ENCODE measurements at regions not wholly inside any gene's neighbourhood (a gene's known extent, or its start where the extent isn't known, plus 50 kb on each side); places are given as distances from the start of the nearest gene placed in this dataset.

- no peaks in the 10 kb centered on the region for H3K27me3 ChIP-seq (replicated peaks in 1 of 2; ENCODE audit: control insufficient read depth in 2 of 2, insufficient read depth in 2 of 2, low read length in 1 of 2)
- H3K9me3 ChIP-seq (replicated peaks; ENCODE audit: control insufficient read depth, insufficient read depth, low read length), result no peaks in the 10 kb centered on the region
- H2AFZ ChIP-seq (ENCODE audit: control insufficient read depth, low read depth, low read length), result no peak overlapping the region
- H3K4me3 ChIP-seq, result no peak overlapping the region
- CTCF ChIA-PET, result no interaction called here
- DNase-seq (ENCODE audit: low read depth, low spot score), result no peak
- H3K4me1 ChIP-seq (ENCODE audit: control insufficient read depth, insufficient read depth, low read length), result no peaks in the 10 kb centered on the region
- no peak overlapping the region for H3K27ac ChIP-seq (ENCODE audit: control insufficient read depth, insufficient read depth)
- H3K36me3 ChIP-seq (ENCODE audit: control insufficient read depth in 2 of 2, insufficient read depth in 2 of 2, low read length in 1 of 2), result no peaks in the 10 kb centered on the region
- intact Hi-C loops (cut with micrococcal nuclease; ENCODE audit: unreplicated experiment), result no loop called here
- no peak for ATAC-seq
- no peak overlapping the region for H3K4me2 ChIP-seq (ENCODE audit: control insufficient read depth, insufficient read depth)
- in situ Hi-C loops (cut with MboI), result no loop called here
- POLR2A ChIA-PET, result no interaction called here
- BruUV-seq (replicated peaks), result no TSS peak
- H3K79me2 ChIP-seq (ENCODE audit: control insufficient read depth, insufficient read depth, low read length), result no peaks in the 10 kb centered on the region
- no peaks in the 10 kb centered on the region for H4K20me1 ChIP-seq (ENCODE audit: control insufficient read depth, insufficient read depth)
- no peak overlapping the region for H3K9ac ChIP-seq (ENCODE audit: control insufficient read depth, insufficient read depth, low read length)
- FAIRE-seq, result no peak
- 43% methylated on average over 19 of the region's 19 CpGs for WGBS (ENCODE audit: insufficient coverage, insufficient replicate concordance, low lambda C conversion rate, missing lambda C conversion rate)
- SMC1A ChIA-PET (ENCODE audit: uncharacterized antibody, unreplicated experiment), result no interaction called here
- RAD21 ChIA-PET (ENCODE audit: unreplicated experiment), result no interaction called here
- no peak for TF ChIP-seq PRDM15 (CRISPR knock-in tag; IDR thresholded peaks at IDR 0.05)
- no peak for TF ChIP-seq HDAC6 (IDR thresholded peaks at IDR 0.05; ENCODE audit: unreplicated experiment)
- no peak for TF ChIP-seq PKNOX1 (IDR thresholded peaks at IDR 0.05)
- no peak for TF ChIP-seq BCL3 (IDR thresholded peaks at IDR 0.05; ENCODE audit: borderline replicate concordance, insufficient read depth, low read depth, low read length, poor library complexity, severe bottlenecking)
- TF ChIP-seq PML (IDR thresholded peaks at IDR 0.05; ENCODE audit: low read length), result no peak
- TF ChIP-seq CHD4 (IDR thresholded peaks at IDR 0.05), result no peak
- no peak for TF ChIP-seq REST (IDR thresholded peaks at IDR 0.05; ENCODE audit: low read depth, low read length)
- no peak for TF ChIP-seq BCLAF1 (IDR thresholded peaks at IDR 0.05)
- TF ChIP-seq EP300 (IDR thresholded peaks at IDR 0.05; ENCODE audit: borderline replicate concordance in 1 of 2, control insufficient read depth in 1 of 2, low read depth in 2 of 2, low read length in 2 of 2), result no peak
- no peak for TF ChIP-seq NR2C1 (IDR thresholded peaks at IDR 0.05)
Observed at GRCh38 chr1:217982331-217983050, 302.6 kb upstream of the RRP15 start.
